Hematopoietic multipotent progenitor cell treated with erythropoietin and hydrocortisone succinate and interleukin-3 and kit ligand, for 4 days (in vitro differentiated cells): ENCODE measurements at regions not wholly inside any gene's neighbourhood (a gene's known extent, or its start where the extent isn't known, plus 50 kb on each side); places are given as distances from the start of the nearest gene placed in this dataset.
"Not testable (repeated sequence)": the region's sequence is repeated elsewhere in the genome, so short reads cannot be mapped to it uniquely, and the experiment has no call there.

Source experiments
- DNase-seq: peaks from one replicate; pipeline ENCODE4 v3.0.0-alpha.2; 2015

DNA sequence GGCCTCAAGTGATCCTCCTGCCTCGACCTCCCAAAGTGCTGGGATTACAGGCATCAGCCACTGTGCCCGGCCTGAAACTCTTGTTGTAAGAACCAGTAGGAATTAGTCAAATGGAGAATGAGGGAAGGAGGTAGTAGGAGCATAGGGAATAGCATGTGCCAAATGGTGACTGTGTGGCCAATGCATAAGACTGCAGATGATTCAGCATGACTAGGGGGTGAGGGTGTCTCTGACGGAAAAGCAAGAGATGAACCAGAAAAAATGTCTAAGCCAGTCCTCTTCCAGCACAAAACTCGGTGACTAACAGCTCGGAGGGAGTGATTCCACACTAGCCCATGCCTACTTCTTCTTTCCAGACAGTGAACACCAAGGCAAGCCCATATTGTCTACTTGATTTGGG, 58.2 kb upstream of the DUSP21 start:
- no peak for DNase-seq

- DNase-seq = no peak
These were observed 59.6 kb upstream of the DUSP21 start for GRCh38 chrX:44784241-44784640.

DNA sequence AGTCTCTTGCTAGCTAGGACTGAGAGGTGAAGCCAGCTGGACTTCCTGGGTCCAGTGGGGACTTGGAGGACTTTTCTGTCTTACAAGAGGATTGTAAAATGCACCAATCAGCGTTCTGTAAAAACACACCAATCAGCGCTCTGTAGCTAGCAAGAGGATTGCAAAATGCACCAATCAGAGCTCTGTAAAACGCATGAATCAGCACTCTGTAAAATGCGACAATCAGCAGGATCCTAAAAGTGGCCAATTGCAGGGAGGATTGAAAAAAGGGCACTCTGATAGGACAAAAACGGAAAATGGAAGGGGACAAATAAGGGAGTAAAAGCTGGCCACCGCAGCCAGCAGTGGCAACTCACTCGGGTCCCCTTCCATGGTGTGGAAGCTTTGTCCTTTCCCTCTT, 65.6 kb upstream of the DUSP21 start:
- no peak for DNase-seq

- DNase-seq = no peak
These were observed 68.1 kb upstream of the DUSP21 start for GRCh38 chrX:44775726-44776125.

GRCh38 chrX:44774066-44774465, 69.8 kb upstream of the DUSP21 start:
- DNase-seq = not testable (repeated sequence)

DNA sequence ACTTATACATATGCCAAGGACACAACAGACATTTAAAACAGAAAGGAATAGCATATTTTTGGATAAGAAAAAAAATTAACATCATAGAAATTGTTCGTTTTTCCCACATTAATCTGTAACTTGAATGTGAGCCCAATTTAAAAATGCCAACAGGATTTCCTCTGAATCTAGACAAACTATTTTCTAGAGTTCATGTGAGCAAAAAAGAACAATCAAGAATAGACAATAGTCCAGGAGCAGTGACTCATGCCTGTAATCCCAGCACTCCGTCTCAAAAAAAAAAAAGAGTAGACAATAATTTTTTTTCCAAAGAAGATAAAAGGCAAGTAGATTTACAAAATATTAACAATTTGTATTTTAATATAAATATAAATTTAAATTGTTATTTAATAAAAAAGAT, 73.7 kb upstream of the DUSP21 start:
- no peak for DNase-seq

DNA sequence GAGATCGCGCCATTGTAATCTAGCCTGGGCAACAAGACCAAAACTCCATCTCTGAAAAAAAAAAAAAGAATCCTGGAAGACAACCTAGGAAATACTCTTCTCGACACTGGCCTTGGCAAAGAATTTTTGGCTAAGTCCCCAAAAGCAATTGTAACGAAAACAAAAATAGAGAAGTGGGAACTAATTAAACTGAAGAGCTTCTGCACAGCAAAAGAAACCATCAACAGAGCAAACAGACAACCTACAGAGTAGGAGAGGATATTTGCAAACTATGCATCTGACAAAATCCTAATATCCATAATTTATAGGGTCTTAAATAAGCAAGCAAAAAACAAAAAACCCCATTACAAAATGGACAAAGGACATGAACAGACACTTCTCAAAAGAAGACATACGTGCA, 76.5 kb upstream of the DUSP21 start:
- no peak for DNase-seq

DNA sequence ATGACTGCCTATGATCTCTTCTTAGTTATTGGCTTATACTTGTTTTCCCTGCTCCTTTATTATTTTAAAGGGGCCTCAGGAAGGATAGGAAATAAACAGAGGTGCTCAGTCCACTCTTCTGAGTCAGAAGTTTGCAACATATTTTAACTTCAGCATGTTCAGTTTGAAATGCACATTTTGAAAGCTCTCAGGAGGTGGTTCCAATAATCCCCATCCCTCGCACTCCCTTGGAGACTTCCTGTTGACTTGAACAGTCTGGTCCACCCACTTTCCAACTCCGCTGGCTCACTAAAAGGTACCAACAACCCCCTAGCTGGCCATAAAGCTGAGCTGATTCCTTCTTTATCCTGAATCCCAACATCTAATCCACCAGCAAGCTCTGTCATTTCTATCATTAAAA, 78.3 kb upstream of the DUSP21 start:
- no peak for DNase-seq

DNA sequence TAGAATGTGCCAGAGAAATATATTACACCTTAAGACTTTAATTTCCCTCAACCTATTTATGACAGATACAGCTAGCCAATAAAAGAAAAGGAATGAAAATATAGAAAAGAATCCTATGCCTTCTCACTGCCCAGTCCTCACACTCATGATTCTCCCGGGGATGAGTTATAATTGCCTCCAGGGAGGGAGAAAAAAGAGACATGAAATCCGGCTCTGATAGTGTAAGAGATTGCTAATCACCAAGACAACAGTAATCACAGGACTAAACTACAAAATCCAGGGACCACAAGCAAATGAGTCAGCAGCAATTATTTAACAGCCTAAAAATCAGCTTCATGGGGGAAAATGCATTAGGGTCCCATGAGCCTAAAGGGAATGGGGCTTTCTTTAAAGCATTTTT, 95.9 kb upstream of the DUSP21 start:
- DNase-seq = peak; percentile 16

- peak; percentile 5 for DNase-seq
These were observed 96.5 kb upstream of the DUSP21 start for GRCh38 chrX:44747317-44747716.

DNA sequence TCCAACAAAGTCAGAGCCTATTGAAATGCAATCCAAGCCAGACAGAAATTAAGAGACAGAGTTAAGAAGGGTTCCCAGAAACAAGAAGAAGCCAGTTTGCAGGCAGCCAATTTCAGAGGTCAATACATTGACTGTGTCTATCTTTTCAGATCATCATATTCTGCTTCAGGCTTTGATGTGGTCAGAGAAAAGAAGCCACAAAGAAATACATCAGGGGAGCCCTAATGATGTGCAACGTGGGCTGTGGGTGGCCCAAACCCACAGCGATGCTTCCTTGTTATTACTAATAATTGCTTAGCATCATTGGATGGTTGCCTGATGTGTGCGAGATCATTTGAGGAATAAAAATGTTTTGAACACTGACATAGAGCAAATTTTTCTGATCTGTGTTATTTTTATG, 99.0 kb upstream of the DUSP21 start:
- no peak for DNase-seq

- DNase-seq = no peak
These were observed 101.2 kb upstream of the DUSP21 start for GRCh38 chrX:44742480-44743155.

DNA sequence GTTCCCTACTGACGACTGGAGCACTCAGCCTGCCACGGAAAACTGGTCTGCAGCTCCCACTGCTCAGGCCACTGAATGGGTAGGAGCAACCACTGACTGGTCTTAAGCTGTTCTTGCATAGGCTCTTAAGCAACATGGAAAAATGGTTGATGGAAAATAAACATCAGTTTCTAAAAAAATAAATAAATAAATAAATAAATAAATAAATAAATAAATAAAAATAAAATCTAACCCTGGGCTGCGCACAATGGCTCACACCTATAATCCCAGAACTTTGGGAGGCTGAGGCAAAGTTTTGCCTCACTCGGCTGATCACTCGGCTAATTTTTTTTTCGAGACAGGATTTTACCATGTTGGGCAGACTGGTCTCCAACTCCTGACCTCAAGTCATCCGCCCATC, 102.0 kb upstream of the DUSP21 start:
- not testable (repeated sequence) for DNase-seq

DNA sequence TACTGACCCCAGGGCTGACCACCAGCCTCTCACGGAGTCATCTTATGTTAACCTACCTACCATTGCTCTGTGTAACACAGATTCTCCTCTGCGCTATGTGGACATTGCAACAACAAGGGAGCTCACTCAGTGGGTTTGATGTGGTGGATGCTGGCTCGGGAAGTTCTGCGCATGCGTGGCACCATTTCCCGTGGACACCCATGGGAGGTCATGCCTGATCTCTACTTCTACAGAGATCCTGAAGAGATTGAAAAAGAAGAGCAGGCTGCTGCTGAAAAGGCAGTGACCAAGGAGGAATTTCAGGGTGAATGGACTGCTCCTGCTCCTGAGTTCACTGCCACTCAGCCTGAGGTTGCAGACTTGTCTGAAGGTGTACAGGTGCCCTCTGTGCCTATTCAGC, 102.4 kb upstream of the DUSP21 start:
- DNase-seq = not testable (repeated sequence)

- DNase-seq = no peak
These were observed 108.3 kb upstream of the DUSP21 start for GRCh38 chrX:44735498-44735897.

DNA sequence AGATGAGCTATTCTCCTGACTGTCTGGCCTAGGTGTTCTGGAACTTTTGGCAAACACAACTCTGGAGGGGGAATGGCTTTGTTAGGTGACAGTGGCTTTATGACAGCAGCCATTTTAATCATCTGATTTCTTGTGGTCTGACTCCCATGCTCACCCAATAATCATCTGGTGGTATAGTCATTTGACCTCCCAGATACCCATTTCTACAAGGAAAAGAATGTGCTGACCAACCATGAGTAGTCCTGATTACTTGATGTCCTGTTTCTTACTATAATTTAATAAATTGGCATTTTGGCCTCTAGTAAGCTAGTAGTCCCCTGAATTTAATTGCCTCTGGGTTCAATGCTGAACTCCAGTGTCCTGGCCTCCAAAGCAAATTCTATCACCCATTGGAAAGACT, 109.9 kb upstream of the DUSP21 start:
- no peak for DNase-seq

- no peak for DNase-seq
These were observed 112.7 kb upstream of the DUSP21 start for GRCh38 chrX:44731160-44731559.

DNA sequence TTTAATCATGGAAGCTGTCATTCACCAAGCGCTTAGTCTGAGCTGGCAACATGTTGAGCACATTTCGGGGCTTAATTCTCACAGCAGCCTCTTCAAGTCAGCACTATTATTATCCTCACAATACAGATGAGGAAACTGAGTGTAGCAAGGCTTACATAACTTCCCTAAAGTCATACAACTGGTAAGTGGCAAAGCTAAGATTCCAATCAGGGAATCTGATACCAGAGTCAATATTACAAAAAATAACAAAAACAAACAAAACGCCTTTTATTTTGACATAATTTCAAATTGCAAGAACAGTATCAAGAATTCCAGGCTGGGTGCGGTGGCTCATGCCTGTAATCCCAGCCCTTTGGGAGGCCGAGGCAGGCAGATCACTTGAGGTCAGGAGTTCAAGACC, 120.4 kb upstream of the DUSP21 start:
- DNase-seq = no peak

- DNase-seq = peak; percentile 91
These were observed 135.4 kb upstream of the DUSP21 start for GRCh38 chrX:44708470-44708869.

GRCh38 chrX:44705817-44706551, 137.8 kb upstream of the DUSP21 start:
- DNase-seq = no peak

DNA sequence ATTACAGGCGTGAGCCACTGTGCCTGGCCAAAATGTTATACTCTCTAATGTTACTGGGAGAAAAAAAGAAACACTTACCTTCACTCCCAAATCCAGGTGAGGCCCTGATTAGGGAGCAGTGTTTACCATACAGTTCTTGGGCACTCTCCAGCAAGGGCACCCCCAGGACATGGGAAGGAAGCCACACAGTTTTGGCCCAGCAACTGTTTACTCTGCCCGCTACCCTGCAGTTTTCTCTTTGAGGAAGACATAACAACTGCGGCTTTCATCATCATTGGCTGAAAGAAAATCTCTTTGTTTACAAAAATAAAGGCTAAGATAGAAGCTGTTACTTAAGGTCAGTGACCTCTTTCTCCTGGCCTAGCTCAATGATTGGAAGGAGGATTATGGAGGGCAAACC, 145.5 kb upstream of the DUSP21 start:
- no peak for DNase-seq

DNA sequence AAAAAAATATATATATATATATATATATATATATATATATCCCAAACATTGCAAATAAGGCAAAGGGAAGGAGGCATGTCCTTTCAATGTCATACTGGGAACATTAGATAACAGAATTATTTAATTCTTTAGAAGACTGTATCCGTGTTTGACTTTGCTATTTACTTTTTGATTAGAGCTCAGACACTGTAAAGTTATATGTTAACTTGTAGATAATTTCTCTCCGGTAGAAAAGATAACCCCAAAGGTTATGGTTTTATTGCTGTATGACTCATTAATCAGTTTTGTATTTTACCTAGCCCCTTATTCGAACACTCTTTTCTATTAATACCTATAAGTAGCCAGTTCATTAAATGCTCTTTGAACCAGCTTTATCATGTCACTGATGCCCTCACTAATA, 150.6 kb upstream of the DUSP21 start:
- DNase-seq = no peak

DNA sequence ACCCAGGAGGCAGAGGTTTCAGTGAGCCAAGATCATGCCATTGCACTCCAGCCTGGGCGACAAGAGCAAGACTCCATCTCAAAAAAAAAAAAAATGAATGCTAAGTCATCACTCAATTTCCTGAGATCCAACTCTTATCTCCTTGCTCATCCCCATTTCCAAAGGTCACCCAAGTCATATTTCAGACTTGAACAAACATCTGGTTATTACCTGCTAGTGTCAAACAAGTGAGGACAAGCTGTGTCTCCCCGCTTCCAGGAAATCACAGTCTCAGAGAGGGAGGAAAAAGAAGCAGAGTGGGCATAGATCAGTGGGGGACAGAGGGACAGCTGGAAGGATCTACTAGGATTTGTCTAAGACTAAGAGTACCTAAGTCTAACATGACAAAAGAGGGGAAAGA, 147.5 kb upstream of the FUNDC1 start:
- DNase-seq = no peak

DNA sequence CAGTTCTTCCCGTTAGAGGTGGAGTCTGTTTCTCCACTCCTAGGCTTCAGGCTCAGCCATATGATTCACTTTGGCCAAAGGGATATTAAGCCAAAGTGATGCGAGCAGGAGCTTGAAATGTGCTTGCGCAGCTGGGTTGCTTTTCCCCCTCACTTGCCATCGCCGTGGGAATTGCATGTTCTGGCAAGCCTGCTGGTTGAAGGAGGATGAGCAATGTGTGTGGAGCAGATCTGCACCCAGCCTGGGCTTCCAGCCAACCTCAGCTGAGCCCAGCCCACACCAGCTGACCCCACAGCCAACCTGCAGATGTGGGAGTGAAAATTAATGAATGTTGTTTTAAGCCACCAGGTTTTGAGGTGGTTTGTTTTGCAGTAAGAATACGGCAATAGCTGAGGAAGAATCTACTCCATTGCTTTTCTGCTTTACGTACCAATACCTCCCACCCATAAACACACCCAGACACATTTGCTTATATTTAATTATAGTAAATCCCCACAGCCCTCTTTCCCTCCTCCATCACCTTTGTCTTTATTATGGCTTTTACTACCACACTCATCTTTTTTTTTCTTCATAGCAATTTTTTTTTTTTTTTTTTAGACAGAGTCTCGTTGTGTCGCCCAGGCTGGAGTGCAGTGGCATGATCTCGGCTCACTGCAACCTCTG, 132.8 kb upstream of the FUNDC1 start:
- DNase-seq = peak; percentile 49
